ENCODE measurements at regions not wholly inside any gene's neighbourhood (a gene's known extent, or its start where the extent isn't known, plus 50 kb on each side); places are given as distances from the start of the nearest gene placed in this dataset.

GRCh38 chr15:61571026-61571425, 341.9 kb upstream of the RORA start:
- DNase-seq (ENCODE audit: extremely low read depth, low read depth) = no peak
- TF ChIP-seq, protein P1, sequence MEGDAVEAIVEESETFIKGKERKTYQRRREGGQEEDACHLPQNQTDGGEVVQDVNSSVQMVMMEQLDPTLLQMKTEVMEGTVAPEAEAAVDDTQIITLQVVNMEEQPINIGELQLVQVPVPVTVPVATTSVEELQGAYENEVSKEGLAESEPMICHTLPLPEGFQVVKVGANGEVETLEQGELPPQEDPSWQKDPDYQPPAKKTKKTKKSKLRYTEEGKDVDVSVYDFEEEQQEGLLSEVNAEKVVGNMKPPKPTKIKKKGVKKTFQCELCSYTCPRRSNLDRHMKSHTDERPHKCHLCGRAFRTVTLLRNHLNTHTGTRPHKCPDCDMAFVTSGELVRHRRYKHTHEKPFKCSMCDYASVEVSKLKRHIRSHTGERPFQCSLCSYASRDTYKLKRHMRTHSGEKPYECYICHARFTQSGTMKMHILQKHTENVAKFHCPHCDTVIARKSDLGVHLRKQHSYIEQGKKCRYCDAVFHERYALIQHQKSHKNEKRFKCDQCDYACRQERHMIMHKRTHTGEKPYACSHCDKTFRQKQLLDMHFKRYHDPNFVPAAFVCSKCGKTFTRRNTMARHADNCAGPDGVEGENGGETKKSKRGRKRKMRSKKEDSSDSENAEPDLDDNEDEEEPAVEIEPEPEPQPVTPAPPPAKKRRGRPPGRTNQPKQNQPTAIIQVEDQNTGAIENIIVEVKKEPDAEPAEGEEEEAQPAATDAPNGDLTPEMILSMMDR (IDR thresholded peaks at IDR 0.05; ENCODE audit: low read depth, low read length, missing control alignments) = no peak
- H3K4me3 ChIP-seq (replicated peaks; ENCODE audit: low read depth, low read length) = no peak overlapping the region

- no peak for DNase-seq (ENCODE audit: extremely low read depth, low read depth)
- no peak overlapping the region for H3K4me3 ChIP-seq (replicated peaks; ENCODE audit: low read depth, low read length)
- TF ChIP-seq, protein P1 (IDR thresholded peaks at IDR 0.05; ENCODE audit: low read depth, low read length, missing control alignments) = no peak
These were observed 335.7 kb upstream of the RORA start for GRCh38 chr15:61564785-61565184.

DNA sequence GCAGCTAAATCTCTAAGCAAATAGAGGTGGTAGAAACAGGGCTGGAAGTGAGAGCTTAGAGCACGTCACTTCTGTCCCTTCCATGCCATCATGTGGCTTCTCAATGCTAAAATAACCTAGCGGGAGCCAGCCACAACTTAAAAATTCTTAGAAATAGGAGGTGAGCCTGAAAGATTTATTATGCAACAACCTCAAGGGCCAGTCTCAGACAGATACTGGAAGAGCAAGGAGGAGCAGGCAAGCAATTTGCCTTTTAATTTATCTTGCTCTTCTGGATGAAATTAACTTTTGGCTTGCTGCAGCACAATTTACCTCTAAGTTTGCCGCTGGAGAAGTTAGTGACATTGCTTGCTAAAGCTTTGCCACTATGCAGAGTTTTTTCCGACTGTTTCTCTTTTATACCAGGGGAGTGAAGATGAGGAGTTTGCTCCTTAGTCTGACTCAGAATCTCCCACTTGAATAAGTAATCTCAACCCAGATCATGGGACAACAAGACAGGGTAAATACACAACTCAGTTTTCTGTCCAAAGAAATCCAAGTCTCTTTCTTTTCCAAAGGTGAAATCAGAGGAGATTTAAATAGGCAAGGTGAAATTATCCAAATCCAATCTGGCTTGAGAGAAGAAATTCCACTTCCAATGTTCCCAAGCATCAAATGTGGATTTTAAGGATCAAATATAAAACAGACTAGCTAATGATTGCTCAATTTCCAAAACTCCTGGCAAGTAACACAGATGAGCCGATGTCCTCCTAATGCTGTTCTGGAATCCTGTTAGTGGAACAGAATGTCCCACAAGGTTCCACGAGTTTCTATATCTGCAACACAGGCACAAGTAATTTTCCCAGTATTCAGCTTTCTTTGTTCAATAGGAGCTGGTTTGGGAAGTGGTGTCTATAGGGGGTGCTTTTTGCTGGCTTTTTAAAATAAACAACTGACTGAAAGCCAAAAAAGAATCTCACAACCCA, 329.4 kb upstream of the RORA start:
- no peak overlapping the region for H3K4me3 ChIP-seq (replicated peaks; ENCODE audit: low read depth, low read length)
- DNase-seq (ENCODE audit: extremely low read depth, low read depth) = no peak
- TF ChIP-seq, protein P1 (IDR thresholded peaks at IDR 0.05; ENCODE audit: low read depth, low read length, missing control alignments) = no peak

- no peak overlapping the region for H3K4me3 ChIP-seq (replicated peaks; ENCODE audit: low read depth, low read length)
- DNase-seq (ENCODE audit: extremely low read depth, low read depth) = no peak
- TF ChIP-seq, protein P1 (IDR thresholded peaks at IDR 0.05; ENCODE audit: low read depth, low read length, missing control alignments) = no peak
These were observed 327.0 kb upstream of the RORA start for GRCh38 chr15:61556037-61556648.

GRCh38 chr15:61549727-61550126, 320.6 kb upstream of the RORA start:
- no peak overlapping the region for H3K4me3 ChIP-seq (replicated peaks; ENCODE audit: low read depth, low read length)
- TF ChIP-seq, protein P1 (IDR thresholded peaks at IDR 0.05; ENCODE audit: low read depth, low read length, missing control alignments) = no peak
- no peak for DNase-seq (ENCODE audit: extremely low read depth, low read depth)

DNA sequence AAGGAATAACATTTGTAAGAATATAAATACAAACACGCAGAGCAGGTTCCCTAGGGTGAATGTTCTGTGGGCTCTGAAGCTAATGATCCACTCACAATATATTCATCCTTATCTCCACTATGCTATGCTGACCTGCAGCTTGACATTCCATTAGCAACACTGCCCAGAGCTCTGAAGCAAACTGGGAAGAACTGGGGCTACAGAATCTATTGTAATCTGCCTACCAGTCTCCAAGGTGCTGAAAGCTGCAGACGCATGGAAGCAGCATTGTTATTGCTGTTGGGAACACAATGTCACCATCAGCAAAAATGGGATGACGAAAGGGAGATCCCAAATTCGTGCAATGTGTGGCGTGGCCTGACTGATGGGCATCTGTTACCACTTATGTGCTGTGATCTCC, 316.7 kb upstream of the RORA start:
- TF ChIP-seq, protein P1 (IDR thresholded peaks at IDR 0.05; ENCODE audit: low read depth, low read length, missing control alignments) = no peak
- DNase-seq (ENCODE audit: extremely low read depth, low read depth) = no peak
- H3K4me3 ChIP-seq (replicated peaks; ENCODE audit: low read depth, low read length) = no peak overlapping the region

Measured in HFF-Myc (cell line).